Ovary (tissue), 7 donors: ENCODE measurements at regions not wholly inside any gene's neighbourhood (a gene's known extent, or its start where the extent isn't known, plus 50 kb on each side); places are given as distances from the start of the nearest gene placed in this dataset.
"Not testable (repeated sequence)": the region's sequence is repeated elsewhere in the genome, so short reads cannot be mapped to it uniquely, and the experiment has no call there.

Experiments
- DNase-seq, 5 donors: peaks; one replicate each; pipeline ENCODE4 v3.0.0-alpha.2; 2019 to 2020
- H3K27ac ChIP-seq, 2 donors: fragments of 200-600 bp; one replicate each; pipeline versions ENCODE4 v1.5.1 to v1.8.0; 2019 to 2022
- H3K27me3 ChIP-seq: fragments of 200-600 bp; one replicate; pipeline ENCODE4 v1.8.0; 2022
- H3K36me3 ChIP-seq: fragments of 200-600 bp; sonication (generic); one replicate; pipeline ENCODE4 v1.5.1; 2019
- H3K4me1 ChIP-seq: one replicate; pipeline ENCODE4 v1.8.1; 2013; ENCODE audit warnings: mild to moderate bottlenecking, moderate library complexity; ENCODE audit not compliant: insufficient read depth
- H3K4me3 ChIP-seq: fragments of 200-600 bp; sonication (generic); one replicate; pipeline ENCODE4 v1.5.1; 2017
- H3K9me3 ChIP-seq, 2 donors: fragments of 200-600 bp in 1 of 2; sonication (generic) in 1 of 2; one replicate each; pipeline versions ENCODE4 v1.5.1 to v1.8.1; 2013 to 2019; ENCODE audit warnings: mild to moderate bottlenecking in 1 of 2, moderate library complexity in 1 of 2
- EP300 ChIP-seq: sonication (generic); formaldehyde crosslinking; IDR thresholded peaks from one replicate; pipeline ENCODE4 v1.6.1; 2017; ENCODE audit warnings: antibody characterized with exemption
- POLR2A ChIP-seq: fragments of 450-650 bp; IDR thresholded peaks from one replicate; pipeline ENCODE4 v1.6.1; 2017; ENCODE audit warnings: antibody characterized with exemption, mild to moderate bottlenecking, moderate library complexity
- WGBS, 3 donors: extraction: QIAGEN DNeasy Blood & Tissue Kit in 1 of 3; methylation state at CpG; one replicate each; pipeline versions ENCODE4 v1.1.5 to v1.1.7; 2013 to 2017; 5-methylcytosine and 5-hydroxymethylcytosine counted together
- intact Hi-C, 4 donors: fragments of 100-400 bp; cut with DNase I; formaldehyde crosslinking; loops; one replicate each; pipeline versions ENCODE4 v1.11.0 to v1.15.1; 2022 to 2023
- TF ChIP-seq, protein P1 (sequence below), 3 donors: fragments of 450-650 bp in 2 of 3; fragments of 200-600 bp in 1 of 3; IDR thresholded peaks; one replicate each; pipeline versions ENCODE4 v1.5.1 to v1.8.0; 2016 to 2022; ENCODE audit warnings: antibody characterized with exemption in 3 of 3, mild to moderate bottlenecking in 1 of 3
- donor health status: DM: no; HTN: no; CAD: no; lungs with moderate emphysema.
- donor health status: DM: no; HTN: no; CAD: no.
- donor health status: Bipolar disorder and iron deficiency.
- donor health status: DM: no; HTN: no; CAD: no.
- donor health status: DM: yes; HTN: yes; CAD: no.

- TF ChIP-seq, protein P1, sequence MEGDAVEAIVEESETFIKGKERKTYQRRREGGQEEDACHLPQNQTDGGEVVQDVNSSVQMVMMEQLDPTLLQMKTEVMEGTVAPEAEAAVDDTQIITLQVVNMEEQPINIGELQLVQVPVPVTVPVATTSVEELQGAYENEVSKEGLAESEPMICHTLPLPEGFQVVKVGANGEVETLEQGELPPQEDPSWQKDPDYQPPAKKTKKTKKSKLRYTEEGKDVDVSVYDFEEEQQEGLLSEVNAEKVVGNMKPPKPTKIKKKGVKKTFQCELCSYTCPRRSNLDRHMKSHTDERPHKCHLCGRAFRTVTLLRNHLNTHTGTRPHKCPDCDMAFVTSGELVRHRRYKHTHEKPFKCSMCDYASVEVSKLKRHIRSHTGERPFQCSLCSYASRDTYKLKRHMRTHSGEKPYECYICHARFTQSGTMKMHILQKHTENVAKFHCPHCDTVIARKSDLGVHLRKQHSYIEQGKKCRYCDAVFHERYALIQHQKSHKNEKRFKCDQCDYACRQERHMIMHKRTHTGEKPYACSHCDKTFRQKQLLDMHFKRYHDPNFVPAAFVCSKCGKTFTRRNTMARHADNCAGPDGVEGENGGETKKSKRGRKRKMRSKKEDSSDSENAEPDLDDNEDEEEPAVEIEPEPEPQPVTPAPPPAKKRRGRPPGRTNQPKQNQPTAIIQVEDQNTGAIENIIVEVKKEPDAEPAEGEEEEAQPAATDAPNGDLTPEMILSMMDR (IDR thresholded peaks at IDR 0.05), result no peak
- TF ChIP-seq POLR2A (no peak), EP300 (no peak)
- Histone ChIP-seq H3K27ac (no peak overlapping the region), H3K36me3 (no peaks in the 10 kb centered on the region), H3K27me3 (no peaks in the 10 kb centered on the region), H3K9me3 (no peaks in the 10 kb centered on the region), H3K4me1 (peaks cover 9% of the 10 kb centered on the region), H3K4me3 (no peak overlapping the region)
- no peak for DNase-seq
- 72 to 77% (median 75%) methylated on average over 8 of the region's 8 CpGs for WGBS, 3 donors
- intact Hi-C loops, result no loop called here
These were observed 135.0 kb downstream of the COPRS start for GRCh38 chr17:31724026-31724425.

DNA sequence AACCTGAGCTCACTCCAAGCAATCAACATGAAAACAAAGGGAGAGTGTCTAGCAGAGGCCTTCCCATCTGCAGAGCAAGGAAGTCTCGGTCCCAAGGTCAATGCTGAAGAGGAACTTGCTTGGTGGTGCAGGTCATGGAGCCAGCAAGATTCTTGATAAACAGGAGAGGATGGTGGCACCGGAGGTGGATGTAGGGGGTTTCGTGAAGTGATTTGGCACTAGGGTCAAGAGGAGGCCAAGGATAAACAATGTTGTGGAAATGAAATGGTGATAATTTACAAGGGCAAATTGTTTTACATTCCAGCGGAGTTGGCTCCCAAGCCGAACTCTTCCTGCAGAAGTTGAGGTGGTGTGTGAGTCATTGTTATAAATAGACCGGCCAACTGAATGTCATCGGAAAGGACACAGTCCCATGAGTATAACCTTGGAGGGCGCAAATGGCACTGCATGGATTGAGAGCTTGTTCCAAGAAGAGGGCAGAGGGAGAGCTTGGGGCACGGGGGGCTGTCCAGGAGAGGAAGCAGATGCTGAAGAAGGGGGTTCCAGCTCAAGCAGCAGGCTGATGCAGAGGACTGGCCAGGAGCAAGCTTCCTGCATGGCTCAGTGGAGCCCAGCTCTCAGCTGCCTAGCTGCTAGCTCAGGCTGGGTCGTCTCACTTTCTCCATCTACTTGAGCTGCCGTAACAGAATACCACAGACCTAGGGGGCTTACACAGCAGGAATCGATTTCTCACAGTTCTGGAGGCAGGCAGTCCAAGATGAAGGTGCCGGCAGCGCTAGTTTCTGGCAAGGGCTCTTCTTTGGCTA lies 136.6 kb downstream of the COPRS start:
- Histone ChIP-seq H3K9me3 (no peaks in the 10 kb centered on the region), H3K4me3 (no peak overlapping the region), H3K4me1 (peaks cover 9% of the 10 kb centered on the region), H3K27ac (no peak overlapping the region), H3K36me3 (no peaks in the 10 kb centered on the region), H3K27me3 (no peaks in the 10 kb centered on the region)
- intact Hi-C loops, result no loop called here
- no peak for DNase-seq
- WGBS, 3 donors, result 36 to 49% (median 41%) methylated on average over 14 of the region's 14 CpGs
- TF ChIP-seq, protein P1 (IDR thresholded peaks at IDR 0.05), result no peak

- Histone ChIP-seq H3K9me3 (no peaks in the 10 kb centered on the region), H3K27ac (no peak overlapping the region), H3K4me3 (no peak overlapping the region), H3K36me3 (no peaks in the 10 kb centered on the region), H3K27me3 (no peaks in the 10 kb centered on the region), H3K4me1 (peaks cover 9% of the 10 kb centered on the region)
- TF ChIP-seq POLR2A, result no peak
- TF ChIP-seq, protein P1 (IDR thresholded peaks at IDR 0.05), result no peak
- no peak for TF ChIP-seq EP300
- intact Hi-C loops, result no loop called here
- DNase-seq, result no peak
- 84 to 85% (median 85%) methylated on average over 8 of the region's 8 CpGs for WGBS, 3 donors
These were observed 137.6 kb downstream of the COPRS start for GRCh38 chr17:31721291-31722025.

DNA sequence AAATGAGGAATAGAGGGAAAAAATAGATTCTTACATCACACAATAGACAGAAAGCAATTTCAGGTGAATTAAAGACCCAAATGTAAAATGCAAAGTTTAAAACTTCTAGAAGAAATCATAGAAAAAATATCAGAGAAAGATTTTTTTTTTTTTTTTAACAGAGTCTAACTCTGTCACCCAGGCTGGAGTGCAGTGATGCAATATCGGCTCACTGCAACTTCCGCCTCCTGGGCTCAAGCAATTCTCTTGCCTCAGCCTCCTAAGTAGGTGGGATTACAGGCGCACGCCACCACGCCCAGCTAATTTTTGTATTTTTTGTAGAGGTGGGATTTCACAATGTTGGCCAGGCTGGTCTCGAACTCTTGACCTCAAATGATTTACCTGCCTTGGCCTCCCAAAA lies 141.8 kb downstream of the COPRS start:
- H3K4me1 ChIP-seq, DNase-seq, H3K36me3 ChIP-seq, H3K9me3 ChIP-seq, H3K27me3 ChIP-seq, intact Hi-C loops, H3K4me3 ChIP-seq, H3K27ac ChIP-seq: not testable (repeated sequence)
- WGBS, 3 donors, result 93 to 96% (median 95%) methylated on average over 6 of the region's 6 CpGs

DNA sequence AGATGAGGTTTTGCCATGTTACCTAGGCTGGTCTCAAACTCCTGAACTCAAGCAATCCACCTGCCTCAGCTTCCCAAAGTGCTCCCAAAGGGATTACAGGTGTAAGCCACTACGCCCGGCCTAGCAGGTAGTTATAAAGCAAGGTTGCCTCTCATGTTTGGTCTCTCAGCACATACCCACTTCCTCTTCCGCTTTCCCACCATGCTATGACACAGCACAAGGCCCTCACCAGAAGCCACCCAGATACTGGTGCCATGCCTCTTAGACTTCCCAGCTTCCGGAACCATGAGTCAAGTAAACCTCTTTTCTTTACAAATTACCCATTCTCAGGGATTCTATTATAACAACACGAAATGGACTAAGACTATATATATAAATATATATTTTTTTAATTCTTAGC lies 143.6 kb downstream of the COPRS start:
- intact Hi-C loops, result no loop called here
- Histone ChIP-seq H3K27me3 (no peaks in the 10 kb centered on the region), H3K27ac (no peak overlapping the region), H3K36me3 (no peaks in the 10 kb centered on the region), H3K4me3 (no peak overlapping the region), H3K9me3 (no peaks in the 10 kb centered on the region), H3K4me1 (no peaks in the 10 kb centered on the region)
- 89 to 94% (median 92%) methylated on average over 5 of the region's 5 CpGs for WGBS, 3 donors
- TF ChIP-seq, protein P1 (IDR thresholded peaks at IDR 0.05), result no peak
- no peak for TF ChIP-seq POLR2A
- no peak for DNase-seq
